Hepatocyte (in vitro differentiated cells): ENCODE measurements at regions not wholly inside any gene's neighbourhood (a gene's known extent, or its start where the extent isn't known, plus 50 kb on each side); places are given as distances from the start of the nearest gene placed in this dataset.

ENCODE experiments used
- DNase-seq: peaks from one replicate; pipeline ENCODE4 v3.0.0-alpha.2; 2016; ENCODE audit warnings: low spot score
- H2AFZ ChIP-seq: fragments of 200-600 bp; sonication (generic); 2 replicates; pipeline ENCODE4 v1.6.0; 2016; ENCODE audit warnings: antibody characterized with exemption, mild to moderate bottlenecking
- H3K27ac ChIP-seq: fragments of 200-600 bp; sonication (generic); 2 replicates; pipeline ENCODE4 v1.5.1; 2016; ENCODE audit warnings: mild to moderate bottlenecking
- H3K27me3 ChIP-seq: fragments of 200-600 bp; sonication (generic); 2 replicates; pipeline ENCODE4 v1.6.1; 2016
- H3K36me3 ChIP-seq: fragments of 200-600 bp; sonication (generic); replicated peaks from 2 replicates; pipeline ENCODE4 v1.5.1; 2016; ENCODE audit warnings: low read depth; ENCODE audit not compliant: insufficient read depth
- H3K4me1 ChIP-seq: fragments of 200-600 bp; sonication (generic); 2 replicates; pipeline ENCODE4 v1.5.1; 2016; ENCODE audit warnings: mild to moderate bottlenecking, moderate library complexity; ENCODE audit not compliant: insufficient read depth
- H3K4me2 ChIP-seq: fragments of 200-600 bp; sonication (generic); 2 replicates; pipeline ENCODE4 v1.6.0; 2016
- H3K4me3 ChIP-seq: fragments of 200-600 bp; sonication (generic); 2 replicates; pipeline ENCODE4 v1.5.1; 2016; ENCODE audit warnings: mild to moderate bottlenecking
- H3K79me2 ChIP-seq: fragments of 200-600 bp; sonication (generic); 2 replicates; pipeline ENCODE4 v1.6.0; 2017; ENCODE audit warnings: mild to moderate bottlenecking
- H3K9me2 ChIP-seq: fragments of 200-600 bp; sonication (generic); replicated peaks from 2 replicates; pipeline ENCODE4 v1.6.0; 2017; ENCODE audit warnings: mild to moderate bottlenecking; ENCODE audit not compliant: insufficient read depth
- H3K9me3 ChIP-seq: fragments of 200-600 bp; sonication (generic); 2 replicates; pipeline ENCODE4 v1.5.1; 2016; ENCODE audit warnings: low read depth, mild to moderate bottlenecking
- H4K20me1 ChIP-seq: fragments of 200-600 bp; sonication (generic); 2 replicates; pipeline ENCODE4 v1.6.0; 2016; ENCODE audit warnings: mild to moderate bottlenecking; ENCODE audit not compliant: insufficient read depth, poor library complexity, severe bottlenecking
- CTCF ChIP-seq: fragments of 200-600 bp; sonication (generic); IDR thresholded peaks from 2 replicates; pipeline ENCODE4 v1.5.1; 2016; ENCODE audit warnings: antibody characterized with exemption, mild to moderate bottlenecking; ENCODE audit not compliant: poor library complexity
- EZH2 ChIP-seq: fragments of 200-600 bp; sonication (generic); IDR thresholded peaks from 2 replicates; pipeline ENCODE4 v1.6.1; 2016; ENCODE audit warnings: antibody characterized with exemption, mild to moderate bottlenecking, borderline replicate concordance
- EZH2phosphoT487 ChIP-seq: fragments of 200-600 bp; sonication (generic); IDR thresholded peaks from one replicate; pipeline ENCODE4 v1.6.1; 2018; ENCODE audit warnings: antibody characterized with exemption, mild to moderate bottlenecking, low read depth, moderate library complexity; ENCODE audit not compliant: unreplicated experiment, severe bottlenecking
- WGBS: methylation state at CpG from one replicate; pipeline ENCODE4 v1.1.6; 2016; ENCODE audit warnings: low lambda C conversion rate; ENCODE audit errors: missing lambda C conversion rate; 5-methylcytosine and 5-hydroxymethylcytosine counted together

GRCh38 chr5:156240414-156240813 lies 86.5 kb upstream of the SGCD start:
- DNase-seq: no peak
- H2AFZ ChIP-seq: no peak overlapping the region
- H3K9me3 ChIP-seq: no peaks in the 10 kb centered on the region
- 56% methylated on average over 3 of the region's 3 CpGs for WGBS
- H3K79me2 ChIP-seq: no peaks in the 10 kb centered on the region
- H3K4me3 ChIP-seq: no peak overlapping the region
- no peaks in the 10 kb centered on the region for H3K36me3 ChIP-seq
- H3K27me3 ChIP-seq: no peaks in the 10 kb centered on the region
- no peaks in the 10 kb centered on the region for H3K9me2 ChIP-seq
- H3K4me2 ChIP-seq: no peak overlapping the region
- no peaks in the 10 kb centered on the region for H4K20me1 ChIP-seq
- no peaks in the 10 kb centered on the region for H3K4me1 ChIP-seq
- TF ChIP-seq CTCF (no peak), EZH2phosphoT487 (no peak)
- H3K27ac ChIP-seq: no peak overlapping the region

GRCh38 chr5:156241266-156241665 lies 85.7 kb upstream of the SGCD start:
- Histone ChIP-seq H3K9me3 (no peaks in the 10 kb centered on the region), H3K27me3 (no peaks in the 10 kb centered on the region), H3K4me3 (no peak overlapping the region), H3K27ac (no peak overlapping the region), H3K9me2 (no peaks in the 10 kb centered on the region), H3K4me1 (no peaks in the 10 kb centered on the region), H3K4me2 (no peak overlapping the region), H2AFZ (no peak overlapping the region), H3K79me2 (no peaks in the 10 kb centered on the region), H3K36me3 (no peaks in the 10 kb centered on the region), H4K20me1 (no peaks in the 10 kb centered on the region)
- TF ChIP-seq EZH2phosphoT487 (no peak), EZH2 (no peak)
- DNase-seq: no peak

GRCh38 chr5:156245895-156246294 lies 81.1 kb upstream of the SGCD start:
- no peaks in the 10 kb centered on the region for H3K4me1 ChIP-seq
- no peaks in the 10 kb centered on the region for H3K36me3 ChIP-seq
- H3K4me2 ChIP-seq: no peak overlapping the region
- no peak overlapping the region for H2AFZ ChIP-seq
- no peaks in the 10 kb centered on the region for H4K20me1 ChIP-seq
- H3K79me2 ChIP-seq: no peaks in the 10 kb centered on the region
- no peak for DNase-seq
- no peak overlapping the region for H3K27ac ChIP-seq
- 93% methylated on average over 1 of the region's 1 CpG for WGBS
- TF ChIP-seq EZH2 (no peak), CTCF (no peak), EZH2phosphoT487 (no peak)
- no peaks in the 10 kb centered on the region for H3K9me2 ChIP-seq
- no peaks in the 10 kb centered on the region for H3K9me3 ChIP-seq
- H3K27me3 ChIP-seq: no peaks in the 10 kb centered on the region
- no peak overlapping the region for H3K4me3 ChIP-seq

- no peak overlapping the region for H2AFZ ChIP-seq
- H4K20me1 ChIP-seq: no peaks in the 10 kb centered on the region
- H3K27me3 ChIP-seq: no peaks in the 10 kb centered on the region
- H3K4me2 ChIP-seq: peak overlapping the region; percentile 36
- no peaks in the 10 kb centered on the region for H3K4me1 ChIP-seq
- WGBS: 46% methylated on average over 1 of the region's 1 CpG
- H3K79me2 ChIP-seq: no peaks in the 10 kb centered on the region
- TF ChIP-seq EZH2: no peak
- no peak for TF ChIP-seq EZH2phosphoT487
- no peak for TF ChIP-seq CTCF
- no peaks in the 10 kb centered on the region for H3K9me3 ChIP-seq
- no peak overlapping the region for H3K27ac ChIP-seq
- H3K36me3 ChIP-seq: no peaks in the 10 kb centered on the region
- no peaks in the 10 kb centered on the region for H3K9me2 ChIP-seq
- DNase-seq: no peak
- no peak overlapping the region for H3K4me3 ChIP-seq
Measured at GRCh38 chr5:156251076-156251475, 75.9 kb upstream of the SGCD start.
